H1 (cell line): ENCODE measurements at regions not wholly inside any gene's neighbourhood (a gene's known extent, or its start where the extent isn't known, plus 50 kb on each side); places are given as distances from the start of the nearest gene placed in this dataset.
A peak's percentile ranks its signal among the peaks of the same experiment; 100 is the strongest.

ENCODE experiments used
- CTCF ChIA-PET: fragments of 300-600 bp; sonication (Branson Sonifier 250); formaldehyde crosslinking; loops from one replicate; lab custom pipeline; 2021; ENCODE audit not compliant: partially characterized antibody; lab: Charles Lee
- POLR2A ChIA-PET: fragments of 300-600 bp; sonication (Branson Sonifier 250); formaldehyde crosslinking; loops from one replicate; lab custom pipeline; 2021; ENCODE audit warnings: inconsistent platforms; ENCODE audit not compliant: partially characterized antibody; lab: Charles Lee
- DNase-seq, 2 experiments: peaks; one replicate each; pipeline versions ENCODE4 v3.0.0 to v3.0.0-alpha.2; 2010 to 2022; ENCODE audit warnings: low spot score in 2 of 2, low read depth in 1 of 2, mixed read lengths in 1 of 2
- FAIRE-seq: peaks from 2 replicates; lab custom pipeline; 2011; peaks lifted over from hg19 to GRCh38; lab: Jason Lieb, UNC
- H2AFZ ChIP-seq: 2 replicates; pipeline ENCODE4 v1.8.1; 2012; ENCODE audit warnings: low read length, inconsistent platforms
- H2AK5ac ChIP-seq: 2 replicates; pipeline ENCODE4 v1.6.1; 2013; ENCODE audit warnings: low read depth, low read length
- H2BK120ac ChIP-seq: replicated peaks from 2 replicates; pipeline ENCODE3; 2013; ENCODE audit warnings: low read depth, low read length, inconsistent platforms
- H2BK12ac ChIP-seq: 2 replicates; pipeline ENCODE4 v1.6.1; 2013; ENCODE audit warnings: low read depth, low read length
- H2BK15ac ChIP-seq: 2 replicates; pipeline ENCODE4 v1.6.1; 2013; ENCODE audit warnings: low read length
- H2BK20ac ChIP-seq: 2 replicates; pipeline ENCODE4 v1.6.1; 2013; ENCODE audit warnings: low read length
- H2BK5ac ChIP-seq: 2 replicates; pipeline ENCODE4 v1.6.1; 2013; ENCODE audit warnings: low read depth, low read length
- H3K14ac ChIP-seq: 2 replicates; pipeline ENCODE4 v1.6.1; 2013; ENCODE audit warnings: inconsistent platforms; ENCODE audit not compliant: insufficient read length
- H3K18ac ChIP-seq: 2 replicates; pipeline ENCODE4 v1.6.1; 2013; ENCODE audit warnings: low read length; ENCODE audit errors: extremely low read depth
- H3K23ac ChIP-seq: 2 replicates; pipeline ENCODE4 v1.6.1; 2013; ENCODE audit warnings: inconsistent platforms; ENCODE audit not compliant: insufficient read length
- H3K23me2 ChIP-seq: 2 replicates; pipeline ENCODE4 v1.6.1; 2013; ENCODE audit warnings: low read depth, low read length
- H3K27ac ChIP-seq: 2 replicates; pipeline ENCODE4 v1.6.1; 2011; ENCODE audit warnings: low read depth, low read length, inconsistent platforms
- H3K27me3 ChIP-seq, 4 experiments: replicated peaks in 1 of 4; 1 replicate in 1 of 4; 2 replicates in 3 of 4; pipeline versions ENCODE4 v1.6.1 to v1.8.1; 2011 to 2013; ENCODE audit warnings: low read length in 3 of 4, mild to moderate bottlenecking in 3 of 4, inconsistent platforms in 2 of 4, mixed read lengths in 2 of 4, moderate library complexity in 1 of 4; ENCODE audit not compliant: control insufficient read depth in 3 of 4, insufficient read depth in 3 of 4; ENCODE audit errors: extremely low read depth in 1 of 4
- H3K36me3 ChIP-seq, 4 experiments: 2 replicates each; pipeline versions ENCODE4 v1.6.1 to v1.8.1; 2011 to 2013; ENCODE audit warnings: mild to moderate bottlenecking in 4 of 4, low read length in 3 of 4, moderate library complexity in 2 of 4, control low read depth in 1 of 4, inconsistent platforms in 1 of 4; ENCODE audit not compliant: insufficient read depth in 4 of 4, control insufficient read depth in 2 of 4
- H3K4ac ChIP-seq: replicated peaks from 2 replicates; pipeline ENCODE3; 2013; ENCODE audit warnings: low read length, low read depth, mixed read lengths, inconsistent platforms; ENCODE audit not compliant: insufficient read length
- H3K4me1 ChIP-seq, 4 experiments: replicated peaks in 1 of 4; 1 replicate in 1 of 4; 2 replicates in 3 of 4; pipeline versions ENCODE4 v1.6.1 to v1.8.1; 2011 to 2013; ENCODE audit warnings: low read length in 3 of 4, inconsistent platforms in 2 of 4, mixed read lengths in 1 of 4; ENCODE audit not compliant: insufficient read depth in 4 of 4, control insufficient read depth in 3 of 4
- H3K4me2 ChIP-seq, 2 experiments: 2 replicates each; pipeline versions ENCODE4 v1.6.1 to v1.8.1; 2011 to 2013; ENCODE audit warnings: low read depth in 2 of 2, low read length in 2 of 2, control low read depth in 1 of 2, inconsistent platforms in 1 of 2, mild to moderate bottlenecking in 1 of 2; ENCODE audit not compliant: insufficient read depth in 1 of 2
- H3K4me3 ChIP-seq, 4 experiments: fragments of 200-600, 300-600 bp in 1 of 4; sonication (generic), shearing (Covaris generic), sonication (Bioruptor Twin) in 1 of 4; 2 replicates each; pipeline versions ENCODE4 v1.5.1 to v1.8.1; 2011 to 2016; ENCODE audit warnings: low read length in 4 of 4, low read depth in 3 of 4, control low read depth in 2 of 4, inconsistent platforms in 2 of 4, mild to moderate bottlenecking in 2 of 4, mixed read lengths in 1 of 4, moderate library complexity in 1 of 4; ENCODE audit not compliant: insufficient read depth in 2 of 4; ENCODE audit errors: extremely low read depth in 1 of 4
- H3K56ac ChIP-seq: replicated peaks from 2 replicates; pipeline ENCODE3; 2013; ENCODE audit warnings: low read depth, mild to moderate bottlenecking, mixed read lengths, low read length, inconsistent platforms; ENCODE audit not compliant: insufficient read length
- H3K79me1 ChIP-seq: 2 replicates; pipeline ENCODE4 v1.6.1; 2013; ENCODE audit warnings: low read depth, low read length, control low read depth
- H3K79me2 ChIP-seq, 2 experiments: 2 replicates each; pipeline versions ENCODE4 v1.6.1 to v1.8.1; 2012 to 2013; ENCODE audit warnings: low read length in 2 of 2, mild to moderate bottlenecking in 2 of 2, inconsistent platforms in 1 of 2; ENCODE audit not compliant: insufficient read depth in 2 of 2, control insufficient read depth in 1 of 2
- H3K9ac ChIP-seq, 4 experiments: replicated peaks in 1 of 4; 1 replicate in 1 of 4; 2 replicates in 3 of 4; pipeline versions ENCODE4 v1.6.1 to v1.8.1; 2011 to 2013; ENCODE audit warnings: low read depth in 3 of 4, low read length in 3 of 4, control low read depth in 2 of 4, mild to moderate bottlenecking in 2 of 4, moderate library complexity in 2 of 4, inconsistent platforms in 1 of 4; ENCODE audit errors: extremely low read depth in 1 of 4
- H3K9me3 ChIP-seq, 2 experiments: 2 replicates each; pipeline versions ENCODE4 v1.6.1 to v1.8.1; 2012 to 2013; ENCODE audit warnings: mild to moderate bottlenecking in 2 of 2, moderate library complexity in 2 of 2, control low read depth in 1 of 2, inconsistent platforms in 1 of 2, low read depth in 1 of 2, low read length in 1 of 2, mixed read lengths in 1 of 2; ENCODE audit not compliant: insufficient read depth in 2 of 2
- H4K20me1 ChIP-seq, 2 experiments: replicated peaks in 1 of 2; 2 replicates each; pipeline versions ENCODE3 to v1.8.1; 2011 to 2013; ENCODE audit warnings: inconsistent platforms in 2 of 2, low read length in 2 of 2, mild to moderate bottlenecking in 1 of 2; ENCODE audit not compliant: insufficient read depth in 2 of 2, control insufficient read depth in 1 of 2
- H4K5ac ChIP-seq: 2 replicates; pipeline ENCODE4 v1.6.1; 2013; ENCODE audit warnings: low read length, low read depth, mixed read lengths, inconsistent platforms; ENCODE audit not compliant: insufficient read length
- H4K8ac ChIP-seq: 2 replicates; pipeline ENCODE4 v1.8.0; 2013; ENCODE audit warnings: mild to moderate bottlenecking, moderate library complexity, low read length, inconsistent platforms; ENCODE audit not compliant: insufficient read depth; ENCODE audit errors: extremely low read depth
- H4K91ac ChIP-seq: replicated peaks from 2 replicates; pipeline ENCODE3; 2013; ENCODE audit warnings: low read length, mixed read lengths, inconsistent platforms; ENCODE audit not compliant: insufficient read length
- CBX5 ChIP-seq: fragments of 300-800, 300-1000 bp; sonication (generic); IDR thresholded peaks from 2 replicates; pipeline ENCODE4 v1.7.1; 2016; ENCODE audit warnings: antibody characterized with exemption, low read length, low read depth
- JUN ChIP-seq: IDR thresholded peaks from 2 replicates; pipeline ENCODE4 v1.6.1; 2011; ENCODE audit warnings: low read depth, mild to moderate bottlenecking, improper control_type of control experiment, low read length
- YY1 ChIP-seq: IDR thresholded peaks from 2 replicates; pipeline ENCODE4 v1.6.1; 2011; ENCODE audit warnings: low read depth, mild to moderate bottlenecking, low read length
- WGBS, 2 experiments: shearing (Covaris generic) in 1 of 2; methylation state at CpG; one replicate each; pipeline versions ENCODE4 v1.1.6 to v1.1.7; 2013 to 2015; ENCODE audit warnings: low lambda C conversion rate in 2 of 2, mixed read lengths in 2 of 2, inconsistent platforms in 1 of 2, low coverage in 1 of 2, missing lambda C conversion rate in 1 of 2; ENCODE audit not compliant: insufficient replicate concordance in 2 of 2, insufficient coverage in 1 of 2, insufficient read length in 1 of 2; ENCODE audit errors: extremely low coverage in 1 of 2, missing lambda C conversion rate in 1 of 2; 5-methylcytosine and 5-hydroxymethylcytosine counted together
- TF ChIP-seq, protein P1 (sequence below), 3 experiments: IDR thresholded peaks; 1 replicate in 2 of 3; 2 replicates in 1 of 3; pipeline versions ENCODE4 v1.5.1 to v1.6.1; 2011; ENCODE audit warnings: low read length in 3 of 3, mild to moderate bottlenecking in 3 of 3, inconsistent platforms in 2 of 3, low read depth in 1 of 3, moderate library complexity in 1 of 3; ENCODE audit not compliant: insufficient read depth in 1 of 3; ENCODE audit errors: control extremely low read depth in 1 of 3
- TF ChIP-seq, protein P2 (sequence below): IDR thresholded peaks from 2 replicates; pipeline ENCODE4 v1.6.1; 2012; ENCODE audit warnings: inconsistent platforms

DNA sequence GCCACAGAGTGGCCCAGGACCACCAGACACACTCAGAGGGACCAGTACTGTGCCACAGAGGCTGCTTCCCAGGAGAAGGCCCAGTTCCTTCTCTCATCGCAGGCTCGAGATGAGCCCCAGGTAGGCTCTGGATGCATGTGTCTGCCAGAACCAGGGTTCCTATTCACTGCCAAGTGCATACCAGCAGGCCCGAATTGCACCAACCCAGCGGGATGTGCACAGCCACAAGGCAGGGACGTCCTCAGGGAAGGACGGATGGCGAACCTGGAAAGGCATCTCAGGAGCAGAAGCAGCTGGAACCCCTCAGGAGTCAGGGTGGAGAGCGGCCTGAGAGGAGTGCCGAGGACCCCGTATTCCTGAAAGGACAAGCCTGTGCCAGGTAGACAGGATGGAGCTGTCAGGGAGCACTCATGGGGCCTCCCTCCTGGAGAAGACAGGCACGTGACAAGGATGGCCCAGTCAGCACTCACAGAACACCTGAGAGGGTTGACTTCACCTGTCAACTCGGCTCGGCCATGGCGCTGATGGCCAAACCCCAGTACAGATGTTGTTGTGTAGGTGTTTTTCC, 73.7 kb downstream of the PTGR3 start:
- Histone ChIP-seq H3K9ac (no peak overlapping the region), H2AFZ (no peak overlapping the region), H3K36me3 (no peaks in the 10 kb centered on the region), H3K14ac (no peak overlapping the region), H3K4me2 (no peak overlapping the region), H2BK20ac (no peak overlapping the region), H4K20me1 (no peaks in the 10 kb centered on the region), H3K23ac (no peak overlapping the region), H3K79me1 (no peaks in the 10 kb centered on the region), H3K4me3 (no peak overlapping the region), H2BK5ac (no peak overlapping the region), H2BK120ac (no peak overlapping the region)
- DNase-seq: peak in 1 of 2 experiments; percentile 31
- CTCF ChIA-PET: no interaction called here
- TF ChIP-seq JUN: no peak
- TF ChIP-seq, protein P1, sequence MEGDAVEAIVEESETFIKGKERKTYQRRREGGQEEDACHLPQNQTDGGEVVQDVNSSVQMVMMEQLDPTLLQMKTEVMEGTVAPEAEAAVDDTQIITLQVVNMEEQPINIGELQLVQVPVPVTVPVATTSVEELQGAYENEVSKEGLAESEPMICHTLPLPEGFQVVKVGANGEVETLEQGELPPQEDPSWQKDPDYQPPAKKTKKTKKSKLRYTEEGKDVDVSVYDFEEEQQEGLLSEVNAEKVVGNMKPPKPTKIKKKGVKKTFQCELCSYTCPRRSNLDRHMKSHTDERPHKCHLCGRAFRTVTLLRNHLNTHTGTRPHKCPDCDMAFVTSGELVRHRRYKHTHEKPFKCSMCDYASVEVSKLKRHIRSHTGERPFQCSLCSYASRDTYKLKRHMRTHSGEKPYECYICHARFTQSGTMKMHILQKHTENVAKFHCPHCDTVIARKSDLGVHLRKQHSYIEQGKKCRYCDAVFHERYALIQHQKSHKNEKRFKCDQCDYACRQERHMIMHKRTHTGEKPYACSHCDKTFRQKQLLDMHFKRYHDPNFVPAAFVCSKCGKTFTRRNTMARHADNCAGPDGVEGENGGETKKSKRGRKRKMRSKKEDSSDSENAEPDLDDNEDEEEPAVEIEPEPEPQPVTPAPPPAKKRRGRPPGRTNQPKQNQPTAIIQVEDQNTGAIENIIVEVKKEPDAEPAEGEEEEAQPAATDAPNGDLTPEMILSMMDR (IDR thresholded peaks at IDR 0.05; ENCODE audit: control extremely low read depth in 1 of 3, insufficient read depth in 1 of 3, low read depth in 1 of 3, low read length in 3 of 3): no peak
- TF ChIP-seq CBX5: no peak
- TF ChIP-seq, protein P2, sequence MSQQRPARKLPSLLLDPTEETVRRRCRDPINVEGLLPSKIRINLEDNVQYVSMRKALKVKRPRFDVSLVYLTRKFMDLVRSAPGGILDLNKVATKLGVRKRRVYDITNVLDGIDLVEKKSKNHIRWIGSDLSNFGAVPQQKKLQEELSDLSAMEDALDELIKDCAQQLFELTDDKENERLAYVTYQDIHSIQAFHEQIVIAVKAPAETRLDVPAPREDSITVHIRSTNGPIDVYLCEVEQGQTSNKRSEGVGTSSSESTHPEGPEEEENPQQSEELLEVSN: no peak
- no peak for TF ChIP-seq YY1
- TF ChIP-seq, all 59 proteins: peak for 0
- no peaks in the 10 kb centered on the region; the same call in 1 of the 2 replicates for H3K23me2 ChIP-seq
- H4K91ac ChIP-seq: no peak overlapping the region
- FAIRE-seq: no peak
- no peaks in the 10 kb centered on the region for H3K9me3 ChIP-seq
- no peaks in the 10 kb centered on the region for H3K79me2 ChIP-seq
- H3K18ac ChIP-seq: no peak overlapping the region
- POLR2A ChIA-PET: no interaction called here
- no peaks in the 10 kb centered on the region for H3K4me1 ChIP-seq
- H2BK15ac ChIP-seq: no peak overlapping the region
- no peak overlapping the region for H3K4ac ChIP-seq
- no peak overlapping the region for H3K27ac ChIP-seq
- H2AK5ac ChIP-seq: no peak overlapping the region
- WGBS, 2 experiments: 95% methylated on average over 13 of the region's 14 CpGs; no CpG with 5 or more reads in 1 of the 2 experiments
- no peak overlapping the region for H2BK12ac ChIP-seq
- H4K8ac ChIP-seq: no peak overlapping the region
- no peaks in the 10 kb centered on the region for H3K27me3 ChIP-seq
- H4K5ac ChIP-seq: no peak overlapping the region
- H3K56ac ChIP-seq: no peak overlapping the region
